H54 (cell line): ENCODE measurements at regions not wholly inside any gene's neighbourhood (a gene's known extent, or its start where the extent isn't known, plus 50 kb on each side); places are given as distances from the start of the nearest gene placed in this dataset.

Source experiments
- DNase-seq: peaks from one replicate; pipeline ENCODE4 v3.0.0; 2011; ENCODE audit warnings: low spot score, mixed read lengths; ENCODE audit not compliant: insufficient read length
- FAIRE-seq: peaks from 3 replicates; lab custom pipeline; 2011; peaks lifted over from hg19 to GRCh38; lab: Jason Lieb, UNC
- POLR2A ChIP-seq: IDR thresholded peaks from 2 replicates; pipeline ENCODE4 v1.6.1; 2011; ENCODE audit warnings: low read depth, mild to moderate bottlenecking, low read length

DNA sequence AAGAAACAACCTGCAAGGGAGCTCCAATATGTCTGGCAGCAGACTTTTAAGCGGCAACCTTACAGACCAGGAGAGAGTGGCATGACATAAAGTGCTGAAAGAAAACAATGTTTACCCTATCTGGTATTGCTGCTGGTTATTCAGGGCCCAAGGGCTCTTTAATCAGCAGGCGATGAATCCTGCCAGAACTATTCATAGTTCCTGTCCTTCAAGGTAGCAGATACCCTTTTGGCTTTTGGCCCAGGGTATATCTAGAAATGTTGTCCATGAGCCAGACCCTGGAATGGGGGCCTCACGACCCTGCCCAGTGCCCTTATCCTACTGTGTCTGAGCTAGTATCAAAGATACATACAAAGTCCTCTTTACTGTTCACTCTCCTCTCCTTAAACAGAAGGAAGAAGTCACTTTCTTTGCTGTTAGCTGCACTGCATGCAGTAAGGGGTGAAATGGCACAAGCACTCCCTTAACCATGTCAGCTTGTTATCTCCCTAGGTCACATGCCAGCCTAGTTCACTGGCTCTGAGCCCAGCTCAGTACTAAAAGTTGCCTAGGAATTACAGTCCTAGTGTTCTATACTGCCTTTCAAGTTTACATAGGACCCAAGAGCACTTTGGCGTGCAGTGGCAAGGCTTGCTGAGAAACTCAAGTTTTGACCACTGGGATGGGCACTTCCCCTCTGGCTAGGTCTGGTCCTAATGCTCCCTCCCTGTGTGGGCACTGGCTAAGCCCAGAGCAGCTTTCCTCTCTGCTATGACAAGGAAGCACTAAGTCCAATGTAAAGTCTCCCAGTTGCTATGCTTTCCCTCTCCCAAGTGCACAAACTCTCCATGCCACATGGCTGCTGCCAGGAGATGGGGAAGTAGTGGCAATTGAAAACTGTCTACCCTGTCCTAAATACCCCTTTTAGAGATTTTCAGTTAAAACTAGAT, 122.0 kb downstream of the HTR1B start:
- TF ChIP-seq POLR2A = no peak
- FAIRE-seq (peak; percentile 20), DNase-seq (no peak)

GRCh38 chr6:77340331-77340730, 123.0 kb downstream of the HTR1B start:
- no peak for TF ChIP-seq POLR2A
- DNase-seq = no peak
- no peak for FAIRE-seq

GRCh38 chr6:77339926-77340325, 123.4 kb downstream of the HTR1B start:
- FAIRE-seq (no peak), DNase-seq (no peak)
- no peak for TF ChIP-seq POLR2A

- FAIRE-seq = no peak
- no peak for DNase-seq
Observed at GRCh38 chr6:77337392-77337791, 125.9 kb downstream of the HTR1B start.

GRCh38 chr6:77334093-77334492, 129.2 kb downstream of the HTR1B start:
- no peak for DNase-seq
- TF ChIP-seq POLR2A = no peak
- FAIRE-seq = no peak

More at GRCh38 chr6:77337392-77337791, 125.9 kb downstream of the HTR1B start:
- no peak for TF ChIP-seq POLR2A

DNA sequence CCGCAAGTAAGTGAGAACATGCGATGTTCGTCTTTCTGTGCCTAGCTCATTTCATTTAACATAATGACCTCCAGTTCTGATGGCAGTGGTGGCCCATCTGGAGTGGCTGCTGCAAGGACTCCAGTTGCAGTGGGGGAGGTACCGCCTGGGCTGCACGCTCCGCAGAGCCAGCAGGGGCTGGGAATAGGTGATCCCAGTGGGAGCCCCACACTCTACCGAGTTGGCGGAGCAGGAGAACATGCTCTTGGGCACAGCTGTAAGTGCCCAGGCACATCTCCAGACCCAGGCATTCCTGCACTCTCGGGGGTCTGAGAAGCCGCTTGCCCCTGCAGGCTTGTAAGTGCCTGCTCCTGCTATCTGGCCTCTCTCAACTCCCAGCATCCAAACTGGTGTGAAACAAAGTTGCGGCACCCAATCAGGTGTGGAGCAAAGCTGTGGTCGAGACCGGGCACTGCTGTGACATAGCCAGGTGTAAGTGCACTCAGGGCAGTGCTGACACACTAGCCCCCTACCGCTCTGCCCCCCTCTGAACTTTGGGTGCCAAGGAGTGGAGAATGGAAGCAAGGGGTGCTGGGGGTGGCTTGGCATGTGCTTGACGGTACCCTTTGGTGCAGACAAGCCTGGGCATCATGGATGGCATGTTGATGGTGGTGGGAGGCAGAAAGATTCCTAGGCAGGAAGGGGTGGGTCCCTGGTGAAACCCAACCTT, 130.2 kb downstream of the HTR1B start:
- DNase-seq (no peak), FAIRE-seq (no peak)
- no peak for TF ChIP-seq POLR2A

GRCh38 chr6:77326711-77327110, 136.6 kb downstream of the HTR1B start:
- DNase-seq (no peak), FAIRE-seq (no peak)
- no peak for TF ChIP-seq POLR2A

GRCh38 chr6:77326029-77326428, 137.3 kb downstream of the HTR1B start:
- FAIRE-seq (no peak), DNase-seq (no peak)
- no peak for TF ChIP-seq POLR2A

GRCh38 chr6:77324866-77325265, 138.4 kb downstream of the HTR1B start:
- FAIRE-seq (no peak), DNase-seq (no peak)
- no peak for TF ChIP-seq POLR2A

- FAIRE-seq (no peak), DNase-seq (no peak)
- TF ChIP-seq POLR2A = no peak
Observed at GRCh38 chr6:77322604-77323003, 140.7 kb downstream of the HTR1B start.

DNA sequence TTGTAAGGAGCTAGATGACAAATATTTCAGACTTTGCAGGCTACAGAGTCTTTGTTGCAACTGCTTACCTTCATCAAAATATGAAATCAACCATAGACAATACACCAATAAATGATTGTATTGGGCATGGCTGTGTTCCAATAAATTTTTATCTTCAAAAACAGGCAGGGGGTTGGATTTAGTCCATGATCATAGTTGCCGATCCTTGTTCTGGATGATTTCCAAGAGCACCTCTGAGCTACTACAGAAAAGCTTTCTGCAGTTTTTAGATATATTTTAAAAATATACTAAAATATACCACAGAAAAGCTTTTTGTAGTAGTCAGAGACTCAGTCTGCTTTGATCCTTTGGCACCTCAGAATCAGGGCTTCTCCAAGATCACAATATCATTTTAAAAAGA, 145.0 kb downstream of the HTR1B start:
- FAIRE-seq = no peak
- TF ChIP-seq POLR2A = no peak

DNA sequence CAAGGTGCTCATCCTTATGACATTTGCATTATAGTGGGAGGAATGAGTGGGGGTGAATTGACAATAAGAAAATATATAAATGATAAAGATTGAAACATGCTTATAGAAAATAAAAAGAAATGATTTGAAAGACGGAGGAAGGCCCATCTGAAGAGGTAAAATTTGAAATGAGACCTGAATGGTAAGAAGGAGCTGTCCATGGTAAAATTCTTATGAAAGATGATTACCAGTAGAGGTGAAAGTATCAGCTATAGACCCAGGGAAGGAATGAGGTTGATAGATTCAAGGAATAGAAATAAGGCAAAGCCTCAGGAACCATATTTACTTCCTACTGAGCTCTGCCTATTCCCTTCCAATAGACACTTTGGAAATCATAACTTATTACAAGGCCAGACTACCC, 149.7 kb downstream of the HTR1B start:
- no peak for DNase-seq
- no peak for TF ChIP-seq POLR2A
- no peak for FAIRE-seq

More for the DNA sequence above, 145.0 kb downstream of the HTR1B start:
- DNase-seq = no peak

- no peak for FAIRE-seq
- TF ChIP-seq POLR2A = no peak
Observed at GRCh38 chr6:77299931-77300330, 163.4 kb downstream of the HTR1B start.

DNA sequence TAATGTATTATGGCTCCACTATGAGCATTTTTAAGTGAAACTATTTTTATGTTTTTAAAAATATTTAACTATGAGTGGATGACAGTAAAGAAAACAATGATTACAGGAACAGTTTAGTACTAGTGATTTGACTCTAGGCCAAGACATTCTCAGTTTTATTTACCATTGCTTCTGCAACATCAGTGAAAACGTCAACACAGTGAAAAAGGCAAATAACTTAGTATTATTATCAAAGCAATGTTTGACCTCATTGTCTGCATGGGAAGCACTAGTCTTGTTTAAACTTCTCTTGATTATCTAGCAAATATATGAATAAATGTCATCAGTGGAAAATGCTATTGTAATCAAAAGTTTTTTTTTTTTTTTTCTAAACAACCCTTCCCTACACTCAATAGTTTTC, 165.0 kb downstream of the HTR1B start:
- FAIRE-seq (no peak), DNase-seq (no peak)
- no peak for TF ChIP-seq POLR2A

More at GRCh38 chr6:77299931-77300330, 163.4 kb downstream of the HTR1B start:
- DNase-seq = no peak
